T47D (cell line): ENCODE measurements at regions not wholly inside any gene's neighbourhood (a gene's known extent, or its start where the extent isn't known, plus 50 kb on each side); places are given as distances from the start of the nearest gene placed in this dataset.

Experiments
- DNase-seq, 2 experiments: peaks; one replicate each; pipeline versions ENCODE4 v3.0.0 to v3.0.0-alpha.2; 2011 to 2012; ENCODE audit warnings: low read depth in 1 of 2, low spot score in 1 of 2
- JUND ChIP-seq: IDR thresholded peaks from 2 replicates; pipeline ENCODE4 v1.6.1; 2012; ENCODE audit warnings: low read depth
- in situ Hi-C: cut with HindIII; loops from 2 replicates; pipeline ENCODE4 v1.10.0; 2016; ENCODE audit warnings: low sequenced_read_pairs, low pct_unique_long_range_greater_than_20kb

- in situ Hi-C loops: no loop called here
- TF ChIP-seq JUND: no peak
- DNase-seq: no peak
Measured at GRCh38 chr9:75633451-75634057, 256.9 kb upstream of the PCSK5 start.

- no peak for TF ChIP-seq JUND
- no peak for DNase-seq
- in situ Hi-C loops: no loop called here
Measured at GRCh38 chr9:75636427-75637045, 253.9 kb upstream of the PCSK5 start.

- TF ChIP-seq JUND: no peak
- no peak for DNase-seq
- in situ Hi-C loops: no loop called here
Measured at GRCh38 chr9:75639971-75640610, 250.4 kb upstream of the PCSK5 start.

GRCh38 chr9:75642522-75642921 is 248.0 kb upstream of the PCSK5 start:
- no peak for TF ChIP-seq JUND
- in situ Hi-C loops: no loop called here
- DNase-seq: no peak

GRCh38 chr9:75644649-75645048 is 245.8 kb upstream of the PCSK5 start:
- no peak for TF ChIP-seq JUND
- DNase-seq: no peak
- in situ Hi-C loops: no loop called here

- no peak for TF ChIP-seq JUND
- DNase-seq: no peak
- in situ Hi-C loops: no loop called here
Measured at GRCh38 chr9:75648034-75648433, 242.4 kb upstream of the PCSK5 start.

- TF ChIP-seq JUND: no peak
- DNase-seq: no peak
- in situ Hi-C loops: no loop called here
Measured at GRCh38 chr9:75649060-75649459, 241.4 kb upstream of the PCSK5 start.

GRCh38 chr9:75651709-75652108 is 238.8 kb upstream of the PCSK5 start:
- DNase-seq: no peak
- in situ Hi-C loops: no loop called here
- TF ChIP-seq JUND: no peak

- DNase-seq: no peak
- no peak for TF ChIP-seq JUND
- in situ Hi-C loops: no loop called here
Measured at GRCh38 chr9:75653335-75653734, 237.1 kb upstream of the PCSK5 start.

GRCh38 chr9:75653750-75654149 is 236.7 kb upstream of the PCSK5 start:
- DNase-seq: no peak
- TF ChIP-seq JUND: no peak
- in situ Hi-C loops: no loop called here

- TF ChIP-seq JUND: no peak
- no peak for DNase-seq
Measured at GRCh38 chr9:75657015-75657414, 233.5 kb upstream of the PCSK5 start.

GRCh38 chr9:75658301-75658905 is 232.1 kb upstream of the PCSK5 start:
- in situ Hi-C loops: no loop called here
- DNase-seq: no peak
- TF ChIP-seq JUND: no peak

More at GRCh38 chr9:75657015-75657414, 233.5 kb upstream of the PCSK5 start:
- in situ Hi-C loops: no loop called here

- no peak for DNase-seq
- TF ChIP-seq JUND: no peak
- in situ Hi-C loops: no loop called here
Measured at GRCh38 chr9:75664597-75664996, 225.9 kb upstream of the PCSK5 start.
